ENCODE measurements at regions not wholly inside any gene's neighbourhood (a gene's known extent, or its start where the extent isn't known, plus 50 kb on each side); places are given as distances from the start of the nearest gene placed in this dataset.

GRCh38 chrX:42619068-42619467 is 158.9 kb downstream of the PPP1R2C start:
- no peak for DNase-seq

- DNase-seq: no peak
Observed at GRCh38 chrX:42616981-42617380, 161.0 kb downstream of the PPP1R2C start.

- no peak for DNase-seq
Observed at GRCh38 chrX:42615161-42615563, 162.8 kb downstream of the PPP1R2C start.

GRCh38 chrX:42606591-42606990 is 171.4 kb downstream of the PPP1R2C start:
- no peak for DNase-seq

GRCh38 chrX:42604302-42604701 is 173.7 kb downstream of the PPP1R2C start:
- no peak for DNase-seq

- no peak for DNase-seq
Observed at GRCh38 chrX:42603016-42603415, 174.9 kb downstream of the PPP1R2C start.

GRCh38 chrX:42602566-42602965 is 175.4 kb downstream of the PPP1R2C start:
- no peak for DNase-seq

- no peak for DNase-seq
Observed at GRCh38 chrX:42602136-42602535, 175.8 kb downstream of the PPP1R2C start.

GRCh38 chrX:42597481-42597880 is 180.5 kb downstream of the PPP1R2C start:
- DNase-seq: no peak

GRCh38 chrX:42585842-42586621 is 191.9 kb downstream of the PPP1R2C start:
- no peak for DNase-seq

GRCh38 chrX:42577936-42578470 is 200.0 kb downstream of the PPP1R2C start:
- DNase-seq: no peak

GRCh38 chrX:42567268-42567667 is 210.7 kb downstream of the PPP1R2C start:
- DNase-seq: no peak

- DNase-seq: no peak
Observed at GRCh38 chrX:42565739-42566138, 212.2 kb downstream of the PPP1R2C start.

GRCh38 chrX:42546800-42547199 is 231.2 kb downstream of the PPP1R2C start:
- DNase-seq: no peak

- DNase-seq: no peak
Observed at GRCh38 chrX:42544883-42545282, 233.1 kb downstream of the PPP1R2C start.

- no peak for DNase-seq
Observed at GRCh38 chrX:42541554-42541953, 236.4 kb downstream of the PPP1R2C start.

- DNase-seq: no peak
Observed at GRCh38 chrX:42540146-42540545, 237.8 kb downstream of the PPP1R2C start.

GRCh38 chrX:42538405-42538804 is 239.6 kb downstream of the PPP1R2C start:
- DNase-seq: no peak

GRCh38 chrX:42536286-42536685 is 241.7 kb downstream of the PPP1R2C start:
- DNase-seq: no peak

GRCh38 chrX:42535233-42535632 is 242.7 kb downstream of the PPP1R2C start:
- DNase-seq: no peak

- no peak for DNase-seq
Observed at GRCh38 chrX:42533761-42534160, 244.2 kb downstream of the PPP1R2C start.

GRCh38 chrX:42531441-42531840 is 246.5 kb downstream of the PPP1R2C start:
- DNase-seq: no peak

- no peak for DNase-seq
Observed at GRCh38 chrX:42530027-42530426, 247.9 kb downstream of the PPP1R2C start.

GRCh38 chrX:42524379-42524778 is 253.6 kb downstream of the PPP1R2C start:
- DNase-seq: no peak
